Activated CD4-positive, CD25-positive, alpha-beta regulatory T cell treated with anti-CD3 and anti-CD28 coated beads, Interleukin-2, amount 50 U/mL, for 24 hours (primary cell): ENCODE measurements at regions not wholly inside any gene's neighbourhood (a gene's known extent, or its start where the extent isn't known, plus 50 kb on each side); places are given as distances from the start of the nearest gene placed in this dataset.

Experiments
- ATAC-seq, 2 donors: fragments of 150-1000 bp; cut with Tn5 transposase; one replicate each; pipeline ENCODE4 v1.10.0; 2021; ENCODE audit warnings: mild to moderate bottlenecking in 1 of 2, moderate library complexity in 1 of 2

DNA sequence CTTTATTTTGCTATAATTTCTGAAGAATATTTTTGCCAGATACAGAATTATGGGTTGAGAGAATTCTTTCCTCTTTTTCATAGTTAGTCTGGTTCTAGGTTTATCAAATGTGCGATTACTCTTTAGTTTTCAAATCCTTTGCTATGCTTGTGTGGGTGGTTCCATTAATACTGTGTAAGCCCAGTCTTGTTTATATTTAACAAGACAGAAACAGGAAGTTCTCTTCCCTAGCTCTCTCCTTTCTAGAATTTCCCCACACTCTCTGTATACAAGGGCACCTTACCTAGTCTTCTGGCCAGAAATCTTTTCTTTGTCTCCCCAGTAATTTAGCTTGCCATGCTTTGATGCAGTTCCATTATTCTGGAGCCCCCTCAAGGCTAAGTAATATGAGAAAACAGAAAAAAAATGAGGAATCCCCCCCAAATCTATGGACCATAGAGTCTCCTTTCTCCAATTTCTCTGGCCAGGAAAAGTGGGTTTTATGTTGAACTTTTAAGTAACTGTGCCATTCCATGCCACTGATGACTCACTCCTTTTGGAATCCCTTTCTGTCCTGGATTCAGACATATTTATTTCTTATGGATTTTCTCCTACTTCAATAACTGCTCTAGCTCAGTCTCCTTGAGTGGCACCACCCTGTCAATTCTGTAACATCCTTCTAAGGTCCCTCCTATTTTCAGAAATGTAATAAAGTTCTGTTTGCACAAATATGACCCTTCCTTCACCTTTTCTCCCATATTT lies 1714.1 kb downstream of the EFNA5 start:
- no peak for ATAC-seq

- ATAC-seq = no peak
These were observed 1716.4 kb downstream of the EFNA5 start for GRCh38 chr5:105954341-105954740.

GRCh38 chr5:105953616-105954015 lies 1717.1 kb downstream of the EFNA5 start:
- ATAC-seq = no peak

- no peak for ATAC-seq
These were observed 1717.9 kb downstream of the EFNA5 start for GRCh38 chr5:105952875-105953274.

DNA sequence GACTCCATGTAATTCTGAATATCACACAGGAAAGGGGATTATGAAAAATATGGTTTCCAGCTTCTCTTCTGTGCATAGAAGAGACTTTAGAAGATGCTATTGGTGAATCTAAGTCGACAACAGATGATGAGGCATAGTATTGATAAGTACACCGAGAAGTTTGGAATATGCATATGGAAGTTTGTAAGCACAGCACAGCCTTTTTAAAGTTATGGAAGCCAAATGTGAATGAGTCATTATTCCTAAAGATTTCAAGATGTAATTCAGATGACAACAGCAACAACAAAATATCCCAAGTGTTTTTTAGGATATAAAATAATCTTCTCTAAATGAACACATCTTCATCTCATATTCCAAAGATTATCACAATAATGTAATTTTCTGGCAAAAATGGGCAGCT lies 1723.3 kb downstream of the EFNA5 start:
- ATAC-seq = no peak

- no peak for ATAC-seq
These were observed 1725.3 kb downstream of the EFNA5 start for GRCh38 chr5:105945203-105945972.

DNA sequence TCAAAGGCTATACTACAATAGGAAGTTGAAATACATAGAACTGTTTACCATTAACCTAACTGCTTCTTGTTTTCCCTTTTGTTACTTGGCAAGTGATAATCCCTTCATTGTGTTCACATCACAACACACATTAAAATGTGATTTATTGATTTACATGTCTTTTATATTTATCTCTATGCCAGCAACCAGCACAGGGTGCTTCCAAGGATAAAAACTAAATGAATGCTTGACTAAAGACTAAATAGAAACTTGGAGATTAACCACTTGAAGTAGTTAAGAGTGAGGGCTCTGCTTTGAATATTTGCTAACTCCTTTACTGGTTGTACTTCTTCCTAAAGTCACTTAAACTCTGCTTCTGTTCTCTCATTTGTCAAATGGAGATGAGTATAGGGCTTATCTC lies 1730.6 kb downstream of the EFNA5 start:
- ATAC-seq = no peak

GRCh38 chr5:105934171-105934570 lies 1736.6 kb downstream of the EFNA5 start:
- ATAC-seq = no peak

DNA sequence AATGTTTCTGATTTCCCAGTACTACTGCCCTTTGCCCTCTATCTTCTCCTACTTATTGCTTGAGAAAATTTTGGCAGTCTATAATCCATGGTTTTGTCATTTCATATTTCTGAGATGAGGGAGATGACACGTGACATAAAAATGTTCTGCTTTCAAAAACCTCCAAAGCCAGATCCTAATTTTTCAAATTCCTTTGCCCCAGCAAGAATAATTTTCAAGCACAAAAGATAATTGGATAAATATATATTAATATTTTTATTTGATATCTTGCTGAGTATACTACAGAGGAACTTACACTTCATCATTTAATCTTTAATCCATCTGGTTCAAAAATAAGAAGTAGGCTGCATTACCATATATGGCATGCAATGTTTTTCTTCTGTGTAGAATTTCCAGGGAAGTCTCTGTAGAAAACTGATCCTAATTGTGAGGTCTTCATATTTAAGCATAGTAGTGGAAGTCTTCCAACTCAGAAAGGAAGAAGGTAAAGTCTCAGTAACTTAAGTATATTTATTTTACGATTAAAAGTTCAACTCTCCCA lies 1738.8 kb downstream of the EFNA5 start:
- no peak for ATAC-seq

GRCh38 chr5:105929858-105930257 lies 1740.9 kb downstream of the EFNA5 start:
- ATAC-seq = no peak

DNA sequence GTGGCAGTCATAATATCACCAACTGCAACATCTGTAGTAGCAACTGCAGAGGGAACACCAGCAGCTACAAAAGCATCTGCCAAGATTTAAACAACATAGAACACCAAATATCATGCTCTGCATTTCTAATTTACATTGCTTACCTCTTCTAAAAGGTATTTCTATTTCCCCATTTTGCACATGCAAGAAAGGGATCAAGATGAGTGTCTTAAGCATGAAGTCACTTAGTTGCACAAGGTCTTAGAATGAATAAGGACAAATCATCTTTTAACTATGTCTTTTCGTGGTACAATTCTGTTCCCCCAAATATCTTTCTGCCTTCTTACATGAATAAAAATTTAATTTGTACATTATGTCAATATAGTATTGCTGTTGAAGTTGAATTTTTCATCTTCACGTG lies 1746.4 kb downstream of the EFNA5 start:
- ATAC-seq = no peak

GRCh38 chr5:105922574-105922973 lies 1748.2 kb downstream of the EFNA5 start:
- no peak for ATAC-seq

DNA sequence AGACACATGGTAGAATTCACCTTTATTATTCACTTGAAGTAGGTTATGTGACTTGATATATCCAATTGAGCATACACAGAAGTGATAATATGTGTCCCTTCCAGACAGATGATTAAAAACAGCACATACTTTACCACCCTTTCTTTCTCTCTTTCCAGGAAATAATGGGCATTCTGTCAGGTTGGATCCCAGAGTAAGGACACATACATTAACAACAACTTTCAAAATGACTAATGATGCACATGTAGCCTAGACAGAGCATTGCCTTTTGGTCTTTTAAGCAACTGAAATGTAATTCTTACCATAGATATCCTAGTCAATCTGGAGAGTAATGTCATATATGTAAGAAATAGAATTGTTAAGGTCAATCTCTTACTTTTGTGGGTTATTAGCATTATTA lies 1748.7 kb downstream of the EFNA5 start:
- no peak for ATAC-seq

DNA sequence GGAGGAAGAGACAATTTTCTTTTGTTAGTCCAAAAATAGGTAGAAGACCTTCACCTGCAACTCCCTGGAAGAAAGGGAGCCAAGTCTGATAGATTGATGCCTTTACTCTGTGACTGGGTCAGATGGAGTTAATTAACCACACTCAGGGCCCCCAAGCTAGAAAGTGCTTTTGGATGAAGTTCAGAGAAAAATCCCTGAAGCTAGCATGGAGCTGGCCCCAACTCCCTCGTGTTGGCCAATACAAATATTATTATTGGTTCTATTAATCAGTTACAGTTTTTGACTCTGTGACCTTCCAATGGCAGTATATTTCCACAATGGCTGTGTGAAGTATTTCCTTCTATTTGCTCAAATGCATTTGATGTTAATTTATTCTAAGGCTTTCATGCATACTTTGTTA lies 1753.5 kb downstream of the EFNA5 start:
- no peak for ATAC-seq

DNA sequence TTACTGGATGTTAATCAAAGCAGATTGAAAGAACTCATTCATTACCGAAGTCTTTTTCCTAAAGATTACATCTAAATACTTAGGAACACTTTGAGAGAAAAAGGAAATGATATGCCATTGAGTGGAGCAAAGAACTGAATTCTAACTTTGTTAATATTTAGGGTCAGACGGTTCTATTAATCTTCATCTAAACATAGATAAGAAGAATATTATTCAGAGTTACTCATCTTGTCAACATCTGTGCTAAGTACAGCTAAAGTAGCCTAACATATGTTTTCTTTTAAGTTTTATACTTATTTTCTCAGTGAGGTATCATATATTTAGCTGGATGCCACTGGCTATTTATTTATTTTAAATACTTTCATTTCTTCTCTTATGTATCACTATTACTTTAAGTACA lies 1763.7 kb downstream of the EFNA5 start:
- no peak for ATAC-seq

- ATAC-seq = no peak
These were observed 1765.3 kb downstream of the EFNA5 start for GRCh38 chr5:105905392-105905791.

- no peak for ATAC-seq
These were observed 1767.7 kb downstream of the EFNA5 start for GRCh38 chr5:105903069-105903468.

GRCh38 chr5:105899726-105900125 lies 1771.0 kb downstream of the EFNA5 start:
- ATAC-seq = no peak

DNA sequence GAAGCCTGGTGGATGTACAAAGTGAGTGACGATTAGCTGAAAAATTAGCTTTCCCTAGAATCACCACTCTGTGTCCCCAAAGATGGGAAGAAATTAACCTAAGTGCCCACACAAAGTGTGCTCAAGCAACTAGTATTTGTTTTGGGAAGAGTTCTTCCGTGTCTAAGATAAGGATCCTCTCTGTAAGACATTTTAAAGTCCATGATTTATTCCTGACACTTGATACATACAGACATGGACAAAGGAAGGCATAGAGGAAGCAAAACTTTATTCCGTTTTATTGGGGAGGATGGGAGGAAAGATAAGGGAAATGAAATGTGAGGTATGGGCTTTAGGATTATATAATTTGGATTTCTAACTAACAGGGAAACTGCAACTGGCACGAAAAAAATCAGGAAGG lies 1772.6 kb downstream of the EFNA5 start:
- no peak for ATAC-seq

DNA sequence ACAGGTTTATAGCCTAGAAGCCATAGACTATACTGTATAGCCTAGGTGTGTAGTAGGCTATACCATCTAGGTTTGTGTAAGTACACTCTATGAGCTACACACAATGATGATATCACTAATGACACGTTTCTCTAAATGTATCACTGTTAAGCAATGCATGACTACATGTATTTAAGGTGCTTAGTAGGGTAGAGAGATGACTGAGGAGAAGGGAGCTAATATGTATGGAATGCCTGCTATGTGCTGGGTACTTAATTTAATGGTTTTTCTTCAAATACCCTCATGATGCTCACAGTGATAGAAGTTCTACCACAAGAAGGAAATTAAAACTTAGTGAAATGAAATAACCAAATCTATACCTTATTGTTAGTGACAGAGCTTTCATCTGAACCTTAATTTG lies 1785.5 kb downstream of the EFNA5 start:
- ATAC-seq = no peak

DNA sequence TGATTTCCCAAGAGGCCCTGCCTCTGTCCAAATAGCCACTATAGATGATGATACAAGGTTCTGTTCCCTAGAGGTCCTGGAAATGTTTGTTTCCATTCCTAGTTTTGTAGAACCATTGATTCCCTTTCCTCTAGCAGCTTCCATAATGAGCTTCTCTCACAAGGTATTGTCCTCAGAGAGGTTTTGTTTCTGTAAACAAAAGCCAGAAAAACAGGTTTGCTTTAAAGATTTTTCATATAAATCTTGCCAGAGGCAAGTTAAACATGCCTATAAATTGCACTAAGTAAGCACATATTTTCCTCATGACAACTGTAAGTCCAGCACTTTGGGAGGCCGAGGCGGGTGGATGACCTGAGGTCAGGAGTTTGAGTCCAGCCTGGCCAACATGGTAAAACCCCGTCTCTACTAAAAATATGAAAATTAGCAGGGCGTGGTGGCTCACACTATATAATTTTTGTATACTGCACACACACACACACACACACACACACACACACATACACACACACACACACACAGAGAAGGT lies 1787.7 kb downstream of the EFNA5 start:
- no peak for ATAC-seq

DNA sequence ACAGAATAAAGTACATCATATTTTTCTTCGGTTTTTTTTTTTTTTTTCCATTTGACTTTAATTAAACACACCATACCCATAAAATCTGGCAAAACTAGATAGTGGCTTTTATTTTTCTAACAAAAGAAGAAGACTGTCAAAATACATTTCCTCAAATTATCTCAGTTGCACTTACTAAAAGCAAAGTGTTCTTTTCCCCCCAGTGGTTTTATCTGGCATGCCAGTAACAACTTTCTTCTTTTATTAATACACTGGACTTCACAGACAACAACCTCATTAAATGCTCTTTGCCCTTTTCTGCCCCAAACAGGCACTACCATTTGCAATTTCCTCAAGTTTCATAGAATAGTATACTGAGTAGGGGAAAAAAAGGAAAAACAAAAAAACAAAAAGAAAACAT lies 1792.3 kb downstream of the EFNA5 start:
- ATAC-seq = no peak

DNA sequence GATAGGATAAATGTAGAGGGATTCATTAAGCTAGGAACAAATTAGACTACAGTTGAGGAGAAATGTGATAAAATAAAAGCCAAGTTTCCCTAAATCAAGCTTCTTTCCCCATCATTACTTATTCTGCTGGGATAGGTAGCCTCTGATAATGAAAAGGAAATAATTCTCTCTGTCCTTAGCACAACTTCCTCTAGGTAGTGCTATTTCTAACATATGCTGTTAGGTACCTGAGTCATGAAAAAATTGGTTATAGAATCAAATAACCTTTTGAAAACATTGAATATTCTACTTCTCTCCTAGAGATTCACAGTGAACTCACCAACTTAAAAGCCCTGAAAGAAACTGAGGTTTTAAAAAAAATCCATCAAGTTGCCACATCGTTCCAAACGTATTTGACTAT lies 1793.1 kb downstream of the EFNA5 start:
- no peak for ATAC-seq

DNA sequence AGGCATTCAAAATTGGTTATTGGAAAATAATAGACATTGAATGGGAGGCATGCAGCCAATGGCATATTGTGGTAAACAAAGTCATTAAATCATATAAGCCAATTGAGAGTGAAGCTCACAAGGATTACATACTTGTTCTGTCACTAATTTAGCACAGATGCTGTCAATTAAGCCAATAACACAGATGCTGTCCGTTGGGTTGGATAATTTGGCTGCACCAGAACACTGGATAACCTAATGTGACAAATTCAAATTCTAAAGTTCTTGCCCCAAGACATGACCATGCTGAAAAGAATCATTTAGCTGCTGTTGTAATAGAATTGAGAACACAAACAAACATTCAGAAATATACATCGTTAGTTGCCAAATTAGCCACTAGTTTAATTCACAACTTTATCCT lies 1796.4 kb downstream of the EFNA5 start:
- no peak for ATAC-seq
